Breast epithelium (tissue), 4 donors: ENCODE measurements at regions not wholly inside any gene's neighbourhood (a gene's known extent, or its start where the extent isn't known, plus 50 kb on each side); places are given as distances from the start of the nearest gene placed in this dataset.
A peak's percentile ranks its signal among the peaks of the same experiment; 100 is the strongest.

Experiments
- DNase-seq, 2 donors: peaks; one replicate each; pipeline ENCODE4 v3.0.0-alpha.2; 2019; ENCODE audit warnings: low spot score in 2 of 2
- H3K27ac ChIP-seq, 2 donors: fragments of 200-600 bp; sonication (generic) in 1 of 2; one replicate each; pipeline ENCODE4 v1.5.1; 2016 to 2019; ENCODE audit warnings: mild to moderate bottlenecking in 1 of 2
- H3K27me3 ChIP-seq, 2 donors: fragments of 200-600 bp; sonication (generic) in 1 of 2; one replicate each; pipeline versions ENCODE4 v1.5.1 to v1.6.0; 2017 to 2019; ENCODE audit warnings: control low read depth in 1 of 2, mild to moderate bottlenecking in 1 of 2
- H3K36me3 ChIP-seq: fragments of 200-600 bp; one replicate; pipeline ENCODE4 v1.5.1; 2019
- H3K4me1 ChIP-seq, 2 donors: fragments of 200-600 bp; sonication (generic); one replicate each; pipeline ENCODE4 v1.5.1; 2016 to 2019; ENCODE audit warnings: control low read depth in 1 of 2
- H3K4me3 ChIP-seq, 3 donors: fragments of 200-600 bp; sonication (generic); 1 replicate in 2 of 3; 2 replicates in 1 of 3; pipeline ENCODE4 v1.5.1; 2016 to 2019; ENCODE audit warnings: mild to moderate bottlenecking in 3 of 3, moderate library complexity in 2 of 3
- H3K9me3 ChIP-seq, 2 donors: fragments of 200-600 bp; sonication (generic) in 1 of 2; one replicate each; pipeline ENCODE4 v1.5.1; 2016 to 2019; ENCODE audit warnings: control low read depth in 1 of 2
- POLR2A ChIP-seq: fragments of 450-650 bp; IDR thresholded peaks from one replicate; pipeline ENCODE4 v1.6.1; 2016; ENCODE audit warnings: antibody characterized with exemption, mild to moderate bottlenecking, moderate library complexity
- POLR2AphosphoS5 ChIP-seq, 3 donors: sonication (generic); formaldehyde crosslinking; IDR thresholded peaks; one replicate each; pipeline ENCODE4 v1.6.1; 2017; ENCODE audit warnings: antibody characterized with exemption in 3 of 3
- intact Hi-C: fragments of 100-400 bp; cut with DNase I; formaldehyde crosslinking; loops from one replicate; pipeline ENCODE4 v1.15.1; 2023; ENCODE audit warnings: low total_unique reads
- TF ChIP-seq, protein P1 (sequence below), 3 donors: fragments of 450-650 bp; IDR thresholded peaks; one replicate each; pipeline ENCODE4 v1.5.1; 2016 to 2017; ENCODE audit warnings: antibody characterized with exemption in 3 of 3, mild to moderate bottlenecking in 3 of 3, moderate library complexity in 3 of 3

DNA sequence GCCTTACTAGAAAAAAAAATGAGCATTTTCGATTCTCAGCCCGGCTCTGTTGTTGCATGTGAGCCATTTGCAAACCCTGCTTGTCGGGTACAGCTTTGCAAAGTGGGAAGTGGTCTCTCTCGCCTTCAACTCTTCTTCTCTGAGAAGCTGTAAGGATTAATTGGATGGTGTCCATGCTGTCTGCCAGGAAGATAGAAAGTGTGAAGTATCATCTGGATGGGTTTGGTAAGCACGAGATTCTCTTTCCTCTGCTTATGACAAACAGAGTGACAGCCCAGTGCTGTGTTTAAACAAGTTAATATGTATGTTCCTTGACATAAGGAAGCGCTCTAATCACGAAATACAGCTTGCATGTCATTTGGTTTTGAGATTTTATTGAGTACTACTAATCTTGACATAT lies 109.1 kb upstream of the SPATA31D4 start:
- TF ChIP-seq, protein P1, sequence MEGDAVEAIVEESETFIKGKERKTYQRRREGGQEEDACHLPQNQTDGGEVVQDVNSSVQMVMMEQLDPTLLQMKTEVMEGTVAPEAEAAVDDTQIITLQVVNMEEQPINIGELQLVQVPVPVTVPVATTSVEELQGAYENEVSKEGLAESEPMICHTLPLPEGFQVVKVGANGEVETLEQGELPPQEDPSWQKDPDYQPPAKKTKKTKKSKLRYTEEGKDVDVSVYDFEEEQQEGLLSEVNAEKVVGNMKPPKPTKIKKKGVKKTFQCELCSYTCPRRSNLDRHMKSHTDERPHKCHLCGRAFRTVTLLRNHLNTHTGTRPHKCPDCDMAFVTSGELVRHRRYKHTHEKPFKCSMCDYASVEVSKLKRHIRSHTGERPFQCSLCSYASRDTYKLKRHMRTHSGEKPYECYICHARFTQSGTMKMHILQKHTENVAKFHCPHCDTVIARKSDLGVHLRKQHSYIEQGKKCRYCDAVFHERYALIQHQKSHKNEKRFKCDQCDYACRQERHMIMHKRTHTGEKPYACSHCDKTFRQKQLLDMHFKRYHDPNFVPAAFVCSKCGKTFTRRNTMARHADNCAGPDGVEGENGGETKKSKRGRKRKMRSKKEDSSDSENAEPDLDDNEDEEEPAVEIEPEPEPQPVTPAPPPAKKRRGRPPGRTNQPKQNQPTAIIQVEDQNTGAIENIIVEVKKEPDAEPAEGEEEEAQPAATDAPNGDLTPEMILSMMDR (IDR thresholded peaks at IDR 0.05) = no peak
- TF ChIP-seq POLR2AphosphoS5 (IDR thresholded peaks at IDR 0.05) = no peak
- TF ChIP-seq POLR2A = no peak
- no peaks in the 10 kb centered on the region for H3K36me3 ChIP-seq
- H3K27me3 ChIP-seq = no peaks in the 10 kb centered on the region
- peaks cover 0 to 6% of the 10 kb centered on the region in 2 donors for H3K4me1 ChIP-seq
- no peaks in the 10 kb centered on the region for H3K9me3 ChIP-seq
- no peak overlapping the region for H3K4me3 ChIP-seq
- no peak for DNase-seq
- intact Hi-C loops = no loop called here
- H3K27ac ChIP-seq = no peak overlapping the region

DNA sequence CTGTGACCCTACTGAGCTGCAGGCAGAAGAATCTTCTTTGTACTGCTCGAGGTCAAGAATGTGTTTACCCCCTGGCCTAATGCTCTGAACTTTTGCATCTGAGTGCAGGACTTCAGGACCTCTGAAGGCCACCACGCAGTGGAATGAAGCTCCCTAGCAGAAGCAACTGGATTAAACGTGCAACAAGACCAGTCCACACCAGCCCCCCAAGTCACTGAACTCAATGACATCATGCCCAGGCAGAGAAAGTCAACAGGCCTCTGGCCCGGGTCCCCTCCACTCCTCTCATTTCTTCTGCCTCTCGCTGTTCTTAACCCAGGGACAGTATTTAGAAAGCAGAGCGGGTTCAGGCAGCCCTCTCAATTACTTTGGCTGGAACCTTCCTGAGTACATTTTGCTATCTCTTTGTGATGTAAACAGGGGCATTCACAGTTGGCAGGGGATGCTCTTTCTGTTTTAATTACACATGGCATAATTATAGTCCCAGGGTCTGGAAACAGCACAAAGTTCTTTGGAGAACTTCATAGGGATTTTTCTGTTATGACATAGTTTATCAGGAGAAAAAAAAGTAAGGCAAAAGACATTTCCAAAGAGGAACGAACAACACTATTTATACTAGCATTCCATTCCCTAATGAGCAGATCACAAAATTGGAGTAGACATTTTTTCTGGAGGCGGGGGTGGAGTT lies 108.2 kb upstream of the SPATA31D4 start:
- H3K4me3 ChIP-seq = no peak overlapping the region
- intact Hi-C loops = no loop called here
- peak overlapping the region in 1 of 2 donors; percentile 74 for H3K27ac ChIP-seq

DNA sequence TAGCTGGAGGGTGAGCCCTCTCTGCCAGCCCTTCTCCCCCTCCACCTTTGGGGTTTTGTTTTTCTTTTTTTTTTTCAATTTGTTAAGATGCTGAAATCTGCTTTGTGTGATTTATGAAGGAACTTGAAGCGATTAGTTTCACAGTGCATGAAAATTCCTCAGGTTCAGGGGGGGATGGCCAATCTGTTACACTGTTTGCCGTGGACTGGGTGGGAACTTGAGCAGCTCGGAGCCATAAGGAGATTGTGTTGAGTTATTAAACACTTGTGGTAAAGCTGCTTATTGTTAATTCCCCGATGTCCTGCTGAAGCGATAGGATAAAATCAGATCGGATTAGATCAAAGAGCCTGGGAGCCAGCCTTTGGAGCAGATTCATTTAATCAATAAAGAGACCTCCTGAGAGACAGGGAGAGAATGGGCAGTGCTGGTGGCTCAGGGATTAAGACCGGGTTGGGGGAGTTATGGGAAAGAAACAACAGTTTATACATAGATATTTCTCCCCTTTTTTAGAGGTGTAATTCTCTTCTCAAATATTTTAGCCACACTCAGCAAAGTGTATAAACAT lies 105.8 kb upstream of the SPATA31D4 start:
- no peaks in the 10 kb centered on the region for H3K27me3 ChIP-seq
- H3K27ac ChIP-seq = no peak overlapping the region
- H3K36me3 ChIP-seq = no peaks in the 10 kb centered on the region
- H3K9me3 ChIP-seq = no peaks in the 10 kb centered on the region
- no peak for DNase-seq
- TF ChIP-seq POLR2A (no peak), POLR2AphosphoS5 (IDR thresholded peaks at IDR 0.05) (no peak)
- TF ChIP-seq, protein P1 (IDR thresholded peaks at IDR 0.05) = no peak
- intact Hi-C loops = no loop called here
- no peak overlapping the region for H3K4me3 ChIP-seq
- no peaks in the 10 kb centered on the region for H3K4me1 ChIP-seq

More for the DNA sequence above, 108.2 kb upstream of the SPATA31D4 start:
- H3K36me3 ChIP-seq = no peaks in the 10 kb centered on the region
- H3K4me1 ChIP-seq = no peaks in the 10 kb centered on the region
- H3K9me3 ChIP-seq = no peaks in the 10 kb centered on the region
- no peaks in the 10 kb centered on the region for H3K27me3 ChIP-seq
- DNase-seq = no peak
- TF ChIP-seq POLR2A (no peak), POLR2AphosphoS5 (IDR thresholded peaks at IDR 0.05) (no peak)
- TF ChIP-seq, protein P1 (IDR thresholded peaks at IDR 0.05) = no peak

DNA sequence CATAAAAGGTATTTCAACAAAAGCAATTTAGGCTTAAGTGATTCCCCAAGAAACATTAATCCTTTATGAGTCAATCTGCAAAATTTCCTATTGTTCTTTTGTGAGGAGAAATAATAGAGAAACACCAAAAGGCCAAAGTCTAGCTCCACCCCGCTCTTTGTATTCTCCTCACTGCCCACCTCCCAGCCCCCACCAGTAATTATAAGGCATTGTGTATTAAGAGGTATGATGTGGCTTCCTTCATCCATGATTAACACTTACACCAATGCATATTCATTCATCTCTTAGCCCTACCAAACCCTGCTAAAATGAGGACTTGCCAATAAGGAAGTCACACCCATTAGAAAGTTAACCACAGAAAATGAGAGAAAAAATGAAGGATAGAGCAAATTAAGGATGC lies 105.3 kb upstream of the SPATA31D4 start:
- no peaks in the 10 kb centered on the region for H3K27me3 ChIP-seq
- H3K4me1 ChIP-seq = no peaks in the 10 kb centered on the region
- intact Hi-C loops = no loop called here
- no peak overlapping the region for H3K4me3 ChIP-seq
- no peaks in the 10 kb centered on the region for H3K36me3 ChIP-seq
- no peak overlapping the region for H3K27ac ChIP-seq
- H3K9me3 ChIP-seq = no peaks in the 10 kb centered on the region
- TF ChIP-seq POLR2AphosphoS5 (IDR thresholded peaks at IDR 0.05) (no peak), POLR2A (no peak)
- TF ChIP-seq, protein P1 (IDR thresholded peaks at IDR 0.05) = no peak
- DNase-seq = no peak

DNA sequence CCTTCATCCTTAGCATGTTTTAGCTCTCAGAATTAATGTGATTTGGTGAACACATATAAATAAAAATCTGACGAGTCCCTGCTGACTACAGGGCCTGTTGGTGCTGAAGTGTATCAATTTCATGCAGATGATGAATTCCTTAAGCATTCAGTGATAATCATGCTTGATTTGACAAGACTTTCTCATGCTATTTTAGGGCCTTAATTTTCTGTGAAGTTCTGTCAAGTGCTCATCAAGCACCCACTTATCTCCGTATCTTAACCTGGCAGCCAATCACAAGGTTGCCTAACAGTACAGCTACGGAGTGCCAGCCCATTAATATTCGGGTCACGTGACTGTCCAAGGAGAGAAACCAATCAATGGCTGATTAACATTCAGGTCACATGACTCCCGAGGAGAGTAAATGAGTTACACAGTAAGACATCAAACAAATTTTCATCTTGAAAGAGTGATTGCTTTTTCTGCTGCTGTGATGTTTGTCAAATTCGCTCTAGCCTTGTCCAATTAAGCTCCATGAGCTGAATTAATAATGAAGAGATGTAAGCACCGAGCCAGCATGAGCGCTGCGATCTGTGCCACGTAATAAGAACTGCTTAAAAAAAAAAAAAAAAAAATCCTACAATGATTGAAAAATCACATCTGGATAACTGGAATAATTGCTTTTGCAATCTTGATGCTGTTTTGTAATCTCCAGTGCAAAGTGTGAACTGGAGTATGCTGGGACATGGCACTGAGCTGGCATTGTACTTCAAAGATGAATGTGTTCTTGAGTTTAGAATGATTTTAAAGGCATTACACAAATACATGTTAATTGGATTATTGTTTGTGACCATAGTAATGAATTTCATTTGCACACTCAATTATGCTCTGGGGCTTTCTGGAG lies 104.3 kb upstream of the SPATA31D4 start:
- H3K27ac ChIP-seq = no peak overlapping the region
- no peaks in the 10 kb centered on the region for H3K4me1 ChIP-seq

More for the DNA sequence above, 104.3 kb upstream of the SPATA31D4 start:
- TF ChIP-seq, protein P1 (IDR thresholded peaks at IDR 0.05) = no peak
- TF ChIP-seq POLR2A (no peak), POLR2AphosphoS5 (IDR thresholded peaks at IDR 0.05) (no peak)
- H3K36me3 ChIP-seq = no peaks in the 10 kb centered on the region
- H3K9me3 ChIP-seq = no peaks in the 10 kb centered on the region
- DNase-seq = no peak
- no peak overlapping the region for H3K4me3 ChIP-seq
- H3K27me3 ChIP-seq = no peaks in the 10 kb centered on the region
- intact Hi-C loops = no loop called here
